Body of pancreas (tissue), 4 donors: ENCODE measurements at regions not wholly inside any gene's neighbourhood (a gene's known extent, or its start where the extent isn't known, plus 50 kb on each side); places are given as distances from the start of the nearest gene placed in this dataset.

Experiments used
- ATAC-seq: fragments of 150-250 bp; one replicate; pipeline ENCODE4 v1.9.1; 2016
- DNase-seq, 4 donors: peaks; one replicate each; pipeline ENCODE4 v3.0.0-alpha.2; 2019
- H3K27ac ChIP-seq, 4 donors: fragments of 200-600 bp; sonication (generic); 1 replicate in 3 of 4; 2 replicates in 1 of 4; pipeline versions ENCODE4 v1.5.1 to v1.6.1; 2016 to 2019; ENCODE audit warnings: mild to moderate bottlenecking in 1 of 4, mixed read lengths in 1 of 4, moderate library complexity in 1 of 4
- H3K27me3 ChIP-seq, 2 donors: fragments of 200-600 bp; sonication (generic); one replicate each; pipeline ENCODE4 v1.6.0; 2016; ENCODE audit warnings: mild to moderate bottlenecking in 1 of 2
- H3K36me3 ChIP-seq, 2 donors: fragments of 200-600 bp; sonication (generic); replicated peaks in 1 of 2; 2 replicates each; pipeline ENCODE4 v1.5.1; 2016; ENCODE audit warnings: low read depth in 2 of 2; ENCODE audit not compliant: insufficient read depth in 1 of 2
- H3K4me1 ChIP-seq: fragments of 200-600 bp; sonication (generic); one replicate; pipeline ENCODE4 v1.6.0; 2016
- H3K4me3 ChIP-seq, 2 donors: fragments of 200-600 bp; sonication (generic); 1 replicate in 1 of 2; 2 replicates in 1 of 2; pipeline ENCODE4 v1.5.1; 2016 to 2019
- H3K9me3 ChIP-seq, 3 donors: fragments of 200-600 bp; sonication (generic); 1 replicate in 2 of 3; 2 replicates in 1 of 3; pipeline ENCODE4 v1.5.1; 2016
- CTCF ChIP-seq, 7 experiments: fragments of 450-650 bp in 4 of 7; fragments of 200-600 bp in 3 of 7; sonication (generic) in 3 of 7; IDR thresholded peaks; one replicate each; pipeline ENCODE4 v1.5.1; 2016 to 2019; ENCODE audit warnings: antibody characterized with exemption in 7 of 7
- POLR2A ChIP-seq, 3 donors: fragments of 450-650 bp; IDR thresholded peaks; one replicate each; pipeline ENCODE4 v1.6.1; 2016; ENCODE audit warnings: antibody characterized with exemption in 3 of 3, mild to moderate bottlenecking in 2 of 3
- WGBS, 2 donors: methylation state at CpG; one replicate each; pipeline ENCODE4 v1.1.5; 2017; 5-methylcytosine and 5-hydroxymethylcytosine counted together
- intact Hi-C: fragments of 100-400 bp; cut with DNase I; formaldehyde crosslinking; loops from one replicate; pipeline ENCODE4 v1.15.1; 2023

GRCh38 chr1:234729561-234730474 is 119.8 kb upstream of the IRF2BP2 start:
- WGBS, 2 donors: 88 to 89% methylated on average over 17 to 18 of the region's 18 CpGs
- H3K27me3 ChIP-seq: no peaks in the 10 kb centered on the region
- H3K9me3 ChIP-seq: no peaks in the 10 kb centered on the region
- H3K36me3 ChIP-seq: no peaks in the 10 kb centered on the region
- H3K4me1 ChIP-seq: peaks cover 31% of the 10 kb centered on the region
- ATAC-seq (no peak), DNase-seq (no peak)
- TF ChIP-seq CTCF (IDR thresholded peaks at IDR 0.05): no peak
- no peak for TF ChIP-seq POLR2A (IDR thresholded peaks at IDR 0.05)
- H3K4me3 ChIP-seq: no peak overlapping the region
- H3K27ac ChIP-seq: no peak overlapping the region
- intact Hi-C loops: no loop called here

- no peaks in the 10 kb centered on the region for H3K36me3 ChIP-seq
- H3K4me3 ChIP-seq: no peak overlapping the region
- TF ChIP-seq POLR2A (IDR thresholded peaks at IDR 0.05) (no peak), CTCF (IDR thresholded peaks at IDR 0.05) (no peak)
- 82 to 88% methylated on average over 12 of the region's 12 CpGs for WGBS, 2 donors
- H3K4me1 ChIP-seq: peaks cover 38% of the 10 kb centered on the region
- H3K27me3 ChIP-seq: no peaks in the 10 kb centered on the region
- H3K9me3 ChIP-seq: no peaks in the 10 kb centered on the region
- no peak for DNase-seq
- intact Hi-C loops: no loop called here
- no peak overlapping the region for H3K27ac ChIP-seq
- no peak for ATAC-seq
Measured at GRCh38 chr1:234728740-234729139, 118.8 kb upstream of the IRF2BP2 start.

- TF ChIP-seq CTCF (IDR thresholded peaks at IDR 0.05) (no peak), POLR2A (IDR thresholded peaks at IDR 0.05) (no peak)
- Histone ChIP-seq H3K4me1 (peaks cover 52% of the 10 kb centered on the region), H3K36me3 (no peaks in the 10 kb centered on the region), H3K27me3 (no peaks in the 10 kb centered on the region), H3K27ac (peak overlapping the region; percentile 29 to 98 (median 96)), H3K4me3 (no peak overlapping the region), H3K9me3 (no peaks in the 10 kb centered on the region)
- WGBS, 2 donors: 72 to 78% methylated on average over 7 to 8 of the region's 8 CpGs
- no peak for ATAC-seq
- no peak for DNase-seq
- intact Hi-C loops: no loop called here
Measured at GRCh38 chr1:234727018-234727940, 117.3 kb upstream of the IRF2BP2 start.

- no peaks in the 10 kb centered on the region for H3K36me3 ChIP-seq
- ATAC-seq (no peak), DNase-seq (no peak)
- H3K9me3 ChIP-seq: no peaks in the 10 kb centered on the region
- intact Hi-C loops: no loop called here
- peaks cover 61% of the 10 kb centered on the region for H3K4me1 ChIP-seq
- no peaks in the 10 kb centered on the region for H3K27me3 ChIP-seq
- H3K4me3 ChIP-seq: no peak overlapping the region
- peak overlapping the region; percentile 29 to 98 (median 96) for H3K27ac ChIP-seq
- WGBS, 2 donors: 71 to 85% methylated on average over 6 to 12 of the region's 12 CpGs
- TF ChIP-seq CTCF (IDR thresholded peaks at IDR 0.05) (no peak), POLR2A (IDR thresholded peaks at IDR 0.05) (no peak)
Measured at GRCh38 chr1:234726359-234726943, 116.5 kb upstream of the IRF2BP2 start.
